Neural progenitor cell (in vitro differentiated cells): ENCODE measurements at regions not wholly inside any gene's neighbourhood (a gene's known extent, or its start where the extent isn't known, plus 50 kb on each side); places are given as distances from the start of the nearest gene placed in this dataset.

Experiments
- DNase-seq: peaks from one replicate; pipeline ENCODE4 v3.0.0-alpha.2; 2016; ENCODE audit warnings: low spot score
- H2AFZ ChIP-seq: fragments of 200-600 bp; sonication (generic); replicated peaks from 2 replicates; pipeline ENCODE4 v1.6.1; 2016; ENCODE audit warnings: antibody characterized with exemption
- H3F3A ChIP-seq: fragments of 200-600 bp; sonication (generic); 2 replicates; pipeline ENCODE4 v1.6.1; 2016; ENCODE audit warnings: antibody characterized with exemption, low read depth
- H3K27ac ChIP-seq: fragments of 200-600 bp; sonication (generic); 2 replicates; pipeline ENCODE4 v1.5.1; 2016; ENCODE audit warnings: mild to moderate bottlenecking
- H3K27me3 ChIP-seq: fragments of 200-600 bp; sonication (generic); 2 replicates; pipeline ENCODE4 v1.6.1; 2016; ENCODE audit warnings: mild to moderate bottlenecking, moderate library complexity
- H3K36me3 ChIP-seq: fragments of 200-600 bp; sonication (generic); 2 replicates; pipeline ENCODE4 v1.5.1; 2016
- H3K4me1 ChIP-seq: fragments of 200-600 bp; sonication (generic); 2 replicates; pipeline ENCODE4 v1.6.1; 2016; ENCODE audit warnings: mixed run types
- H3K4me2 ChIP-seq: fragments of 200-600 bp; sonication (generic); 2 replicates; pipeline ENCODE4 v1.6.1; 2016
- H3K4me3 ChIP-seq: fragments of 200-600 bp; sonication (generic); 2 replicates; pipeline ENCODE4 v1.5.1; 2016
- H3K79me2 ChIP-seq: fragments of 200-600 bp; sonication (generic); 2 replicates; pipeline ENCODE4 v1.6.1; 2016; ENCODE audit warnings: low read depth
- H3K9ac ChIP-seq: fragments of 200-600 bp; sonication (generic); 2 replicates; pipeline ENCODE4 v1.6.1; 2016
- H3K9me3 ChIP-seq: fragments of 200-600 bp; sonication (generic); 2 replicates; pipeline ENCODE4 v1.5.1; 2016; ENCODE audit warnings: low read depth
- H4K20me1 ChIP-seq: fragments of 200-600 bp; sonication (generic); 2 replicates; pipeline ENCODE4 v1.6.1; 2016; ENCODE audit warnings: low read depth
- H3K27ac Mint-ChIP-seq: 3 replicates; pipeline ENCODE4 v1.8.0; 2021; ENCODE audit warnings: mixed read lengths
- H3K27me3 Mint-ChIP-seq: 2 replicates; pipeline ENCODE4 v1.8.0; 2022; ENCODE audit warnings: low read depth, mild to moderate bottlenecking, inconsistent platforms, moderate library complexity, mixed read lengths; ENCODE audit not compliant: insufficient read depth
- H3K36me3 Mint-ChIP-seq: 3 replicates; pipeline ENCODE4 v1.8.0; 2021; ENCODE audit warnings: mixed read lengths
- H3K4me1 Mint-ChIP-seq: 3 replicates; pipeline ENCODE4 v1.8.0; 2021; ENCODE audit warnings: mixed read lengths
- H3K4me3 Mint-ChIP-seq: 3 replicates; pipeline ENCODE4 v1.8.0; 2021; ENCODE audit warnings: mild to moderate bottlenecking, moderate library complexity, mixed read lengths
- H3K9me3 Mint-ChIP-seq: 3 replicates; pipeline ENCODE4 v1.8.0; 2020; ENCODE audit warnings: mixed read lengths
- CTCF ChIP-seq: fragments of 200-600 bp; sonication (generic); IDR thresholded peaks from 2 replicates; pipeline ENCODE4 v1.5.1; 2017; ENCODE audit warnings: antibody characterized with exemption, mild to moderate bottlenecking
- EZH2 ChIP-seq: fragments of 200-600 bp; sonication (generic); IDR thresholded peaks from 2 replicates; pipeline ENCODE4 v1.6.1; 2017; ENCODE audit warnings: antibody characterized with exemption, mild to moderate bottlenecking, moderate library complexity
- EZH2phosphoT487 ChIP-seq: fragments of 200-600 bp; sonication (generic); IDR thresholded peaks from 2 replicates; pipeline ENCODE4 v1.6.1; 2017; ENCODE audit warnings: antibody characterized with exemption

GRCh38 chrX:16368696-16369095 lies 201.4 kb downstream of the MAGEB17 start:
- Histone ChIP-seq H3K9me3 (no peaks in the 10 kb centered on the region), H2AFZ (peak overlapping the region; percentile 5), H3K4me3 (no peak overlapping the region), H3K27me3 (no peaks in the 10 kb centered on the region), H3F3A (no peaks in the 10 kb centered on the region), H3K27ac (no peak overlapping the region), H3K9ac (no peak overlapping the region), H3K79me2 (no peaks in the 10 kb centered on the region), H3K4me2 (no peak overlapping the region), H3K36me3 (no peaks in the 10 kb centered on the region), H4K20me1 (no peaks in the 10 kb centered on the region), H3K4me1 (no peaks in the 10 kb centered on the region)
- DNase-seq: no peak
- Mint-ChIP-seq H3K4me3 (no peak overlapping the region), H3K9me3 (no peaks in the 10 kb centered on the region), H3K36me3 (no peaks in the 10 kb centered on the region), H3K27ac (no peak overlapping the region), H3K27me3 (no peaks in the 10 kb centered on the region), H3K4me1 (no peaks in the 10 kb centered on the region)
- TF ChIP-seq EZH2phosphoT487 (no peak), EZH2 (no peak), CTCF (no peak)

DNA sequence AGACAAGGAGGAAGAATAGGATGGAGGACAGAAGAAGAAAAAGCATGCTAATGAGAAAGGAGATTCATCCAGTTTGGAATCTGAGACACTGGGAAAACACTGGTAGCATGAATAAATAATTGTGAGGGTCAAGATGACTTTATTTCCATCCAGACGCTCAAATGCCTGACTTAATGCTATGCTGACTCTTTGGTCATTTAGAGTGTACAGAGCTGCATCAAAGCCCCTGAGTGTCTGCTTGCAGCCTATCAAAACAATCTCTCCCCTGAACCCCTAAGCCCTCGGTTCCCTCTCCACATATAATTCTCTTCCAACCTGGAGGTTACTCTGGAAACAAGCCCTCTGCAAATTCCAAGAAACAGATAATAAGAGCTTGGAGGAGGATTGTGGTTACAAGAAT lies 208.8 kb downstream of the MAGEB17 start:
- no peak overlapping the region for H3K4me3 Mint-ChIP-seq
- Histone ChIP-seq H3K9ac (no peak overlapping the region), H3K27me3 (no peaks in the 10 kb centered on the region), H3F3A (peaks cover 18% of the 10 kb centered on the region), H3K9me3 (no peaks in the 10 kb centered on the region), H3K4me1 (no peaks in the 10 kb centered on the region), H2AFZ (no peak overlapping the region), H3K79me2 (no peaks in the 10 kb centered on the region), H3K36me3 (no peaks in the 10 kb centered on the region), H3K4me2 (no peak overlapping the region), H3K27ac (no peak overlapping the region), H3K4me3 (no peak overlapping the region), H4K20me1 (no peaks in the 10 kb centered on the region)
- no peaks in the 10 kb centered on the region for H3K36me3 Mint-ChIP-seq
- H3K9me3 Mint-ChIP-seq: peaks cover 6% of the 10 kb centered on the region
- no peak overlapping the region for H3K27ac Mint-ChIP-seq
- H3K27me3 Mint-ChIP-seq: peaks cover under 1% of the 10 kb centered on the region
- H3K4me1 Mint-ChIP-seq: no peaks in the 10 kb centered on the region
- DNase-seq: no peak
- TF ChIP-seq CTCF (no peak), EZH2phosphoT487 (no peak), EZH2 (no peak)

- no peaks in the 10 kb centered on the region for H3K36me3 Mint-ChIP-seq
Observed at GRCh38 chrX:16386126-16386525, 218.8 kb downstream of the MAGEB17 start.

More at GRCh38 chrX:16386126-16386525, 218.8 kb downstream of the MAGEB17 start:
- no peaks in the 10 kb centered on the region for H3K9me3 ChIP-seq
- no peak overlapping the region for H3K4me3 ChIP-seq
- no peak overlapping the region for H3K9ac ChIP-seq
- Mint-ChIP-seq H3K27ac (no peak overlapping the region), H3K9me3 (no peaks in the 10 kb centered on the region), H3K4me1 (peaks cover 5% of the 10 kb centered on the region), H3K4me3 (no peak overlapping the region), H3K27me3 (peaks cover 2% of the 10 kb centered on the region)
- no peaks in the 10 kb centered on the region for H3K36me3 ChIP-seq
- H3F3A ChIP-seq: no peaks in the 10 kb centered on the region
- no peak overlapping the region for H2AFZ ChIP-seq
- DNase-seq: no peak
- H3K4me2 ChIP-seq: no peak overlapping the region
- TF ChIP-seq CTCF (no peak), EZH2 (no peak), EZH2phosphoT487 (no peak)
- H3K4me1 ChIP-seq: peaks cover 20% of the 10 kb centered on the region
- H3K79me2 ChIP-seq: no peaks in the 10 kb centered on the region
- H3K27ac ChIP-seq: no peak overlapping the region
- H3K27me3 ChIP-seq: no peaks in the 10 kb centered on the region
- no peaks in the 10 kb centered on the region for H4K20me1 ChIP-seq
